ENCODE measurements at regions not wholly inside any gene's neighbourhood (a gene's known extent, or its start where the extent isn't known, plus 50 kb on each side); places are given as distances from the start of the nearest gene placed in this dataset.

GRCh38 chr5:12901696-12902095 lies 997.5 kb upstream of the CTNND2 start:
- TF ChIP-seq CTCF (conservative IDR thresholded peaks at IDR 0.05 in 1 of 2, IDR thresholded peaks at IDR 0.05 in 1 of 2; ENCODE audit: low read depth in 1 of 2, low read length in 2 of 2) (no peak), EZH2 (IDR thresholded peaks at IDR 0.05; ENCODE audit: low read length, missing control alignments) (no peak)

All from fibroblast of lung (primary cell).